ENCODE measurements at regions not wholly inside any gene's neighbourhood (a gene's known extent, or its start where the extent isn't known, plus 50 kb on each side); places are given as distances from the start of the nearest gene placed in this dataset.

DNA sequence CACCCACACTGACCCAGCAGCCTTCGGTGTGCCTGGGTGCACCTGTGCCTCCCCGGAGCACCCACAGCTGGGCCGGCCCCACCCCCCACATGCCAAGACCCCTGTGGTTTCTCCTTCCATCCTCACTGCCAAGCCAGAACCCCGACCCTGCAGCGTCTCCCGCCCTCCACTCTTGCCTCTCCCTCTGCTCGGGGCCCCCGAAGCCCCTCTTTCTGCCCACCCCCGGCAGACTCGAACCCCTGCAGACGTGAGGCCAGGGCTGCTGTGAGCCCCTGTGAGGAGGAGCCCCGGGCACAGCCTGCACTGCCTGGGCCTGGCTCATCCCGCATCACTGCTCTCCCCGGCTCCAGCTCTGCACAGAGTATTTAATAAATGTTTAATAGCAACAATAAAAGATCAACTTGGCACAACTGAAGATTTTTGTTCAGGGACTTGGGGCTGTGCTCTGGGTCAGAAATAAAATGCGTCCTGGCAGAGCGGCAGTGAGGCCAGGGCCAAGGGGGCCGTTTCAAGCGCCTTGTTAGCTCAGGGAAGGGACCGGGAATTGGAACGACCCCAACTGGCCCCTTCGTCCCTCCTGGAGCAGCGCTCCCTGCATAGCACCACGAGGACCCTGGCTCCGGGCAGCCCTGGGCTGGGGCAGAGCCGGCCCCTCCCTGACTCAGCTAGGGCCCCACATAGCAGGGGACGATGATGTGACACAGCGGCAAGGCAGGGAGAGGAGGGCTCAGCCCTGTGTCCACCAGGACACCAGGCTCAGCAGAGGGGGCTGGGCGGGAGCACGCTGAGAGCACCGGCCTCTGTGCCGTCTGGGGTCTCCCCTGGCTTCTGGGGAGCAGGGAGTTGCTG, 520.8 kb downstream of the BRD1 start:
- DNase-seq = no peak

DNA sequence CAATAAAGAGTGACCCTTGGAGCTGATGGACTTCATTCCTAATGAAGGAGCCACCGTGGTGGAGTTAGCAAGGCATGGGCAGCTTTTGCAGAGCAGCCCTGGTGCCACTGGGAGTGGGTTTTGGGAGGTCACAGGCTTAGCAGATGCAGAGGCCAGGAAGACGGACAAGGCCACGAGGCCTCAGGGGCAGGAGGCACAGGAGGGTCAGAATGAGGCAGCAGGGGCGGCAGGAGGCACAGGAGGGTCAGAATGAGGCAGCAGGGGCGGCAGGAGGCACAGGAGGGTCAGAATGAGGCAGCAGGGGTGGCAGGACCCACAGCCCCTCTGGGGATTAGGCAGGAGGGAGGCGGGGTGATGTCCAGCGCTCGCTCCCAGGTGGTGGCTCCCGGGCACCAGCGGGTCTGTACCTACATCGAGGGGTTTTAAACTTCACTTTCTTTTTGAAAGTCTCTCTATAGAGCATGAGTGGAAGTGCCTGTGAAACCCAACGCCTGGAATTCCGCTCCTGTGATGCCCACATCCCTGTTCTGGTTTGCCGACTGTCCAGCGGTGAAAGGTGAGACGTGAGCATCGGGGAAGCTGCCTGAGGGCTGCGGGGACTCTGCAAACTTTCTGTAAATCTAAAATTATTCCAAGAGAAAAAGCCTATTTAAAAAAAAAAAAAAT, 521.6 kb downstream of the BRD1 start:
- DNase-seq = no peak

DNA sequence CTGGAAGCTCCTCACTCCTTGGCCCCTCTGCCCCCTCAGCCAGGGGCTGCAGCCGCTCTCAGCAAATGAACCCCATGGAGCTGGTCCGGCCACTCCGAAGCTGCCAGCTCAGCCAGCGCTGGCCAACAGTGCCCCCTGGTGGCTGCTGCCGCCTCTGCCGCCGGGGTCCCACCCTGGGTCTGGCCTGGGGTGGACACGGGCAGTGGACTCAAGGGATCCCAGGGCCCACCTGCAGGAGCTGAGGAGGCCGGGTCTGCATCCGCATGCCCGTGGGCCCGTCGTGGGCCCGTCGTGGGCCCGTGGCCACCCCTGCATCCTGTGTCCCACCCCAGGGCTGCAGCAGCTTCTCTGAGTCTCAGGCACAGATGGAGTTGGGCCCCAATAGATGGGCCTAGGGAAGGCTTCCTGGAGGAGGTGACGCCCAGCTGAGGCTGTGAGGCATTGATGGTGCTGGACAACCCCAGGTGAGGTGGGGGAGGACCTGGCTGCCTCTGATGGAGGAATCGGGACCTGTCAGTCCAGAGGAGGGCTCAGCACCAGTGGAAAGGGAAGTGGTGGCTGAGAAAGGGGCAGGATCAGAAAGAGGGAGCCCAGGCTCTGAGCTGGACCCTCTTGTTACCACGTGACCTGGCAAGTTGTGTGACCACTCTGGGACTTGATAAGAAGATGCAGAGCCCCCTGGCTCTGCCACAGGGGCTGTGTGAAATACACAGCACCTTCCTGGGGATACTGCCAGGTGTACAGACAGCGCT, 522.3 kb downstream of the BRD1 start:
- DNase-seq = peak; percentile 29

DNA sequence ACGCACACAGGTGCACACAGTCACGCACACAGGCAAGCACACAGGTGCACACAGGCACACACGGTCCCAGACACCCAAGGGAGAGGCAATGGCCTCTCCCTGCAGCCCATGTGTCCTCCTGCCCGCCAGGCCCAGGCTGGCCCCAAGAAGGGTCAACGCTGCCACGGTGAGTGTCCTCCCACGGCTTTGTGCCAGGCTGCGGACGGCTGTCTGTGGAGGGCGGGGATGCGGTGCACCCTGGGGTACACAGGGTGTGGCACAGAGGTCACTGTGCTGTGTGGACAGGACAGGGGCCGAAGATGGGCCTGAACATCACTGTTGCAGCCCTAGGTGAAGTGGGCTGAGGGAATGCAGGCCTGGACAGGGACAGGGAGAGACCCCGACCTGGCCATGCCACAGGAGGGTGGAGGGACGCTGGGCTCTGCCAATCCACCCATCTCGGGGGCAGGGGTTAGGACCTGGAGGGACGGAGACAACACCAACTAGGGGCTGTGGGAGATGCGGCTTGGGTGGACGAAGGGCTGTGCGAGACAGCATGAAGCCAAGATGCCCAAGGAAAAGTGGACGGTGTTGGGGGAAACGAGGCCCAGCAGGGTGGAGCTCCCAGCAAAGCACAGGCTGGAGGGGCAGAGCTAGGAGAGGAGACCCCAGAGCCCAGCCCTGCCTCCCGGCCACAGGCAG, 523.8 kb downstream of the BRD1 start:
- DNase-seq = no peak

DNA sequence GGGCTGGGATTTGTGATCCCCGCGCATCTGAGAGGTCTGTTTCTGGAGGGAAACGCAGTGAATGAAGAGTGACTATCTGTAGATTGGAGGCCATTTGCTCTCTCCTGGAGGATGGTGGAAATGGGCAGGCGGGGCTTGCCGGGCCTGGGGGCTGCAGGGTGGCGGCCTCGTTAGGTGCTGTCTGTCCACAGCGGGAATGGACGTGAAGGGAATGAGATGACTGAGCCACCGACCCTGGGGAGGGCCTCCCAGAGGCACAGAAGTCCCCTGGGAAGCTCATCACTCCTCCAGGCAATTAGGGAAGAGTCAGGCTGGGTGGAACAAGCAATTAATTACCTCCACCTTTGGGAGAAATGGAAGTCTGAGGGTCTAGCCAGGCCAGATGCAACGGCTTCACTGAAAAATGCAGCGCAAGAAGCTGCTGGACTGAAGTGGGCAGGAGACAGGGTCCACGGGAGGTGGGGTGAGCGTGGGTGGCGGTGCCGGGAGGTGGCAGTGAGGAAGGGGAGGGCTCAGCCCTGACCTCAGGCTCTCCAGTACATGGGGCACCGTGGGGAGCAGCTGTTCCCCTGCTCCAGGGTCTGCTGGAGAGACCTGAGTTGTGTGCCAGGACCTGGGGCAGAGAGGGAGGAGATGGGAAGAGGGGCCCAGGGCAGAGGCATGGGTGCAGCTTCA, 524.5 kb downstream of the BRD1 start:
- DNase-seq = no peak

DNA sequence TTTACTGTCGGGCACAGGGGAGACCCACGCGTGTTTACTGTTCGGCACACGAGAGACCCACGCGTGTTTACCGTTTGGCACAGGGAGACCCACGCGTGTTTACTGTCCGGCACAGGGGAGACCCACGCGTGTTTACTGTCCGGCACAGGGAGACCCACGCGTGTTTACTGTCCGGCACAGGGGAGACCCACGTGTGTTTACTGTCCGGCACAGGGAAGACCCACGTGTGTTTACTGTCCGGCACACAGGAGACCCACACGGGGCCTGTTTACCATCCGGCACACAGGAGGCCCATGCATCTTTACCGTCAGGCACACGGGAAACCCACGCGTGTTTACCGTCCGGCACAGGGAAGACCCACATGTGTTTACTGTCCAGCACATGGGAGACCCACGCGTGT, 525.1 kb downstream of the BRD1 start:
- DNase-seq = no peak

DNA sequence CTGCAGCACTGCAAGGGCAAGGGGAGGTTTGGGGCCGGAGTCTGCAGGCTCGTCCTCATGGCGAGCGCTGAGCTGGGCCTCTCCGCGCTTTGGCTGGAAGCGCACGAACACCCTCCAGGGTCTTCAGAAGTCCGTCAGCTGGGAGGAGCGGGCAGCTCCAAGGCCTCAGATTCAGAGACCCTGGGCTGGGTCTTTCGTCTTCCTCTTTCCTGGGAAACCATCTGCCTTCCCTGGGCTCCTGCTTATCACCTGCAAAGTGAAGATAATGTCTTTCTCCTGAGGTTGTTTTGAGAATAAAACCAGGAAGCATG, 525.6 kb downstream of the BRD1 start:
- no peak for DNase-seq

DNA sequence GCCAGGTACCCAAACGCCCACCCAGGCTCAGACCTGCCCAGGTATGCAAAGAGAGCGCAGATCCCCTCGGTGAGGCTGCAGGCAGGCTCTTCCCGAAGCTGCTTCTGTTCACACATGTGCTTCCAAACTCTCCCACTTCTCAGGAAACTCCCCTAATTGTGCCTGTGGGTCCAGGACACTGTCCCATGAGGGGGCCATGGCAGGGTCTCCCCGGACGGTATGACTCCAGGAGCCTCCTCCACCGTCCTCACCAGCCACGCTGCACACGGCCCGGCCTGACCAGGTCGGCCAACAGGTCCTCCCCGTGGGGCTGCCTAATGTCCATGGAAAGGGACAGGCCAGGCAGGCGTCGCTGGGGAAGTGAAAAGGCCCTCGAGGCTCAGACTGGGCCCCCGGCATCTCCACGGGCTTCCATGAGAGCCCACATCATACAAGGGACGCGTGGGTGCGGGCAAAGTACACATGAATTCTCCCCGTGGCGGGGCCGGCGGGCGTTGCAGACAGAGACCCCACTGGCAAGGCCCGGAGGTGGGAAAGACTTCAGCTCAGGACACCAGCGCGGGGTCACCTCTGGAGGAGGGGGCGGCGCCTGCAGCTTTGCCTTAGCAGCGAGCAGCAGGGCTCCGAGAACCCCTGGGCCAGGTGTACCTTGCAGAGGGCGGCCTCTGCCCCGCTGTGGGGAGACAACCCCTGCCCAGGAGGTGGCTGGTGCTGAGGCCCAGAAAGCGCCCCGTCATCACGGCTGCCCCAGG, 526.1 kb downstream of the BRD1 start:
- DNase-seq = no peak

DNA sequence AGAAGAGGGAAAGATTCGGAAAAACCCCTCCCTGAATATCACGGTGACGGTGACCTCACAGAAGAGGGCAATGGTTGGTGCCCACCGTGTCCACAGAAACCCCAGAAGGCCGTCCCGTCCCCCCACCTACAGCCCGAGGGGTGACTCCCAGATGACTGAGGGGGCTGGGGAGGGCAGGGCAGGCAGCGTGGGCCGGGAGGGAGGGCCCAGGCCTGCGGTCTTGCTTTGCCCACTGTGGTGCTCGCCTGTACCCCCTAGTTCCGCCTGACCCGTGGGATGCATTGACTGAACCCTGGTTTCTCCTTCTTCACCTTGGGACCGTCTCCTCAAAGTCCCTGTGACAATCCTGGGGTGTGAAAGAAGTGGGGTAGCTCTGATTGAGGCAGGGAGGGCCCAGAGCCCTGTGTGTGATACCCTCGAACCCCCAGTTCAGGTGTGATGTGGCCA, 526.7 kb downstream of the BRD1 start:
- no peak for DNase-seq

DNA sequence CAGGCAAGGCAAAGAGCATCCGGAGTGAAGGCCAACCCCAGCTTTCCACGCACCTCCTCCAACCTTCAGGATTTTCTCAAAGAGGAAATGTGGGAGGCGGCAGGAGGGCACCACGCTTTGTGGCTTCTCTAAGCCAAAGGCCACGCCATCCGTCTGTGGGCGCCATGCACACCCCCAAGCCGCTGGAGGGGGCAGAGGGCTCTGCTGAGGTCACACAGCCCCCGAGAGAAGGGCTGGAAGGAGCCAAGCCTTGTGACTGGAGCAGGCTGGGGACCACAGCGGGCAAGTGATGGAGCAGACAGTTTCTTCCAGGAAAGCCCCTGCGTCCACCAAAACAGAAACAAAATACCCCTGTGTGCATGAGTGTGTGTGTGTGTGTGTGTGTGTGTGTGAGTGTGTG, 527.4 kb downstream of the BRD1 start:
- DNase-seq = no peak

DNA sequence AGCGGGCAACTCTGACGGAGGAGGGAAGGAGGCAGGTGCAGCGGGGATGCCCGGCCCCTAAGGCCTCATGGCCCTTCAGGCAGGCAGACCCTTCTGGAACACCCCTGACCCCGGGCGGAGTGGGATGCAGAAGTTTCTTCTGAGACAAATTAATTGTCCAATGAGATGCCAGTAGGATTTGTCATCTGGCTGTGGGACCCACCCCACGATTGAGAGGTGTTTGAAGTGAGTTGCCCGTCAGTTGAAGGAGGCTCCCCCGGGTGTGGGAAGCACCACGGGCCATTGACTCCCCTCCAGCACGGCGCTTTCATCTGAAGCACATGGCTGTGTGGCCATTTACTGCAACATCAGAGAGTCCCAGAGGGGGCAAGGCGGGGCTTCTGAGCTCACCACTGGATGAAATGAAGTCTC, 527.8 kb downstream of the BRD1 start:
- no peak for DNase-seq

DNA sequence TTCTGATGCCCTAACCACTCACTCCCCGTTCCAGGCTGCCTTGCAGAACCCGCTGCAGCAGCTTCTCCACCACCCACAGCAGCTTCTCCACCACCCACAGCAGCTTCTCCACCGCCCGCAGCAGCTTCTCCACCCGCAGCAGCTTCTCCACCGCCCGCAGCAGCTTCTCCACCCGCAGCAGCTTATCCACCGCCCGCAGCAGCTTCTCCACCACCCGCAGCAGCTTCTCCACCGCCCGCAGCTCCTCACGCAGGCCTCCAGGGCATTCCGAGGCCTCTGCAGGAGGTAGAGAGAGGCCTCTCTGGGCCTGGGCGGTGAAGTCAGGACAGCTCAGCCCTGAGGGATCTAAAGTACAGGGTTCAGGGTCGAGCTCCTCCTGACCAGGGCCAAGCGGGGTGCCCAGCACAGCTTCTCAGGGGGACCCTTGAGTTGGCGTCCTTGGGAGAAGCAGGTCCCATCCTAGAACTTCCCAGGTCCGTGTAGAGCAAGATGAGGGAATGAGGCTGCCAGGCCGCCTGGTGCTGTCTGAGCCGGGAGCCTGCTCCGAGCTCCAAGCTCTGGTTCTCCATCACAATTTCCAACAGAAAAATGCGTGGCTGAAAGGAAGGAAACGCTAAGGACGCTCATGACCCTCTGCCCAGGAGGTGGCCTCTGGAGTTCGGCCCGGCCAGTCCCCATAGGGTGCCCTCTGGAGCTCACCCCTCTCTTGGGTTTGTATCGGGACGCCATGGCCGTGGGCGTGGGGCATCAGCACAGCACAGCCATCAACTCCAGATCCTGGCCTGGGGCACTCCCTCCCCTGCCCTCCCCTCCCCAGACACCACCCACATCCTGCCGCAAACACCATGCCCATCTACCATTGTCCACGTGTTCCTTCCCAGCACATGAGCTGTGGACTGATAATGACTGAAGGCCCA, 528.6 kb downstream of the BRD1 start:
- DNase-seq = no peak

DNA sequence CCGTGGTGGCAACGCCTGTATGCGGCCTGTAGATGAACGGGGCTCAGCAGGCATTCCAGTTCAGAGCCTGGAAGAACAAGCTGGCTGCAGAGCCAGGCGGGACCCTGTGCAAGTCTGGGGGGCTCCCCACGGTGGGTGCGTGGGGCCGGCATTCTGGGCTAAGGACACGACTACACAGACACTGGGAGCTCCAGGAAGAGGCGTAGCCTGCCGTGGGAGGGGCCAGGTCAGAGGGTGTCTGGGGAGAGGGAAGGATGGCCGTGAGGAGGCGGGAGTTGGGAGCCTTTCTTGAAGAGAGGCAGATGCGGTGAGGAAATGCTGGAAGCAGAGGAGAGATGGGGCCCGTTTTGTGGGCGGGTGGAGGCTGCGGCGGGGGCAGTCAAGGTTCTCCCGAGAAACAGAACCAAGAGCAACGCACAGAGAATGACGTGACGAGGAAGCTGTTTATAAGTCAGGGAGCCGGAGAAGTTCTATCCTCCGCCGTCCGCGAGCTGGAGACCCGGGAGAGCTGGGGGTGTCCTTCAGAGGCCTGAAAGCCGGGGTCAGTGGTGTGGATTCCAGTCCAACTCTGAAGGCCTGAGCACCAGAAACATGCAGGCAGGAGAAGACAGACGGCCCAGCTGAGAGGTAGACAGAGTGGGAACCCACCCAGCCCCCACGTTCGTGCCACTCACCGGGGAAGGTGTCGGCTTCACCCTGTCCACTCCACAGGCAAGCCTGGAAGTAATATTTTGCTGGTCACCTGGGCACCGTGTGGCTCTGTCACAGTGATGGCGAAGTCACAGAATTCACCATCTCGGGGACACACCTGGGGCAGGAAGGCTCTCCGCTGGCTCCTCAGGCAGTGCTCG, 529.6 kb downstream of the BRD1 start:
- no peak for DNase-seq

DNA sequence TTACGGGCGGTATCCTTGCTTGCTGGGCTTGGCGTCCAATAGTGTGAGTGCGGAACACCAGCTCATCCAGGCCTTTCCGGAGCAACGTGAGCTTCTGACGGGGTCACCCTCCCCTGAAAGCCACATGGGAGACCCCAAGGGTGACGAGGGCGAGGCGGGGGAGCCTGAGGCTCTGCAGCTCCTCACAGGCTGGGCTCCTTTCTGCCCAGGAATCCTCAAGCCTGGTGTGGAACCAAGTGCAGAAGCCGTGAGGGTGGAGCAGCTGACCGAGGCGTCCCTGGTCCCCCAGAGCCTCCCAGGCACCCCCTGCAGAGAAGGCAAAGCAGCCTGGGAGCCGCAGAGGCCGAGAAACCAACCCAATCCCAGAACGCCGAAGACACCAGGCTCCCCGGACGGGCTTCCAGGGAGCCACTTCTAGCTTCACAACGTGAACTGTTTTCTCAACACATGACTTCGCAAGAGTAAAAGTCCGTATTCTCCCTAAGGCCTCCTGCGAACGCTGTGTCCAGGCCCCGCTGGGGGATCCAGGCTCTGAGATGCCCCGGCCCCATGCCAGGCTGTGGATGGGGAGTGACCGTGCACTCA, 530.3 kb downstream of the BRD1 start:
- DNase-seq = no peak

DNA sequence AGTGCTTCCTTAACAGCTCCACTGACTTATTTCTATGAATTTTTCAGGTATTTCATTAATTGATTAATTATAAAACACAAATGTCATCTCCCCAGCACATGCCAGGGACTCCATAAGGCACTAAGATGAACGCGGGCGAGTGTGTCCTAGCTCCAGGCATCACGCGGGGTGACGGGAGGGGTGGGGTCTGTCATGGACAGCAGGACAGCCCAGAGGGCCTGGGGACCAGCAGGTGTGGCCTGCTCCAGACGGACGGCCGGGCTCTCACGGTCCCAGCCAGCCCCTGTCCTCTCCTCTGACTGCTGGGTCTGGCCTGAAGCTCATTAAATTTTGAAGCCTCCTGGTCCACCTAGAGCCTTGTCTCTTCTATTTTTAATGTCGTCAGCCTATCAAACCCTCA, 531.1 kb downstream of the BRD1 start:
- no peak for DNase-seq

DNA sequence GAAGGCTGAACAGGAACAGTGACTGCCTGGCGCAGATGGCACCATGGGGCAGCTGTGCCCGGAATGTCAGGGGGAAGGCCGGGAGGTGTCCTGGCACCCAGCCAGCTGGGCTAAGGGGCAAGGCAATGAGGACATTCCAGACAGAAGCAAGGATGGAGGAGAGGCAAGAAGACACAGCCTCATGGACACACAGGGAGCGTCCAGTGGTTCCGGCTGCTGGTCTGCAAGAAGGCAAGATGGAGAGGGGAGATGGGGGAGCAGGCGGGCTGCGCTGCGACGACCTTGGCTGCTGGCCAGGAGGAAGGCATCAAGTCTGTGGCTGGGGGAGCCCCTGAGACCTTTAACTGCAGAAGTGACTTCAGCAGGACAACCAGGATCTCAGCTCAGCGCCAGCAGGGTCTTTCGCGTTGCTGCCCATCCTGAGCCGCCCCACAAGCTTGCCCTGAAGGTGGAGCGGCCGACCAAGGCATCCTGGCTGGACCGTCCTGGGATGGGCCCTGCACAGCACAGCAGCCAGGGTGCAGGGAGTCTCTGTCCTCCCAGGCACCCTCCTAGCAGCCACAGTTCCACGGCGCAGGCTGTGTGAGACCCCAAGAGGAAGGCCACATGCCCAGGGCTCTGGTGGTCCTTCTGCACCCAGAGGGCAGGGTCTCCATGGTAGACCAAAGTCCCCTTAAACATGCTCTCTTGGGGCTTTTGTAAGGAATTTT, 531.7 kb downstream of the BRD1 start:
- DNase-seq = no peak

DNA sequence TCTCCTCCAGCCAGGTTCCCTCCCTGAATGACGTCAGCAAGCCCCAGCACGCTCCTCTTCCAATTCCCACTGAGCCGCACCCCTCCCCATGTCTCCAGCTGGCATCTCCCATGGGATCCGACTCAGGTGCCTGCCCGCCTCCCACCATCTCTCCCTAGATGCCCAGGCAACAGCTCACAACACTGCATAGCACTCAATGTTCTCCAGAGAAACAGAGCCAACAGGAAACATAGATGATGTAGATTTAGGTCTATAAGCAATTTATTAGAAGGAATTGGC, 532.3 kb downstream of the BRD1 start:
- no peak for DNase-seq

DNA sequence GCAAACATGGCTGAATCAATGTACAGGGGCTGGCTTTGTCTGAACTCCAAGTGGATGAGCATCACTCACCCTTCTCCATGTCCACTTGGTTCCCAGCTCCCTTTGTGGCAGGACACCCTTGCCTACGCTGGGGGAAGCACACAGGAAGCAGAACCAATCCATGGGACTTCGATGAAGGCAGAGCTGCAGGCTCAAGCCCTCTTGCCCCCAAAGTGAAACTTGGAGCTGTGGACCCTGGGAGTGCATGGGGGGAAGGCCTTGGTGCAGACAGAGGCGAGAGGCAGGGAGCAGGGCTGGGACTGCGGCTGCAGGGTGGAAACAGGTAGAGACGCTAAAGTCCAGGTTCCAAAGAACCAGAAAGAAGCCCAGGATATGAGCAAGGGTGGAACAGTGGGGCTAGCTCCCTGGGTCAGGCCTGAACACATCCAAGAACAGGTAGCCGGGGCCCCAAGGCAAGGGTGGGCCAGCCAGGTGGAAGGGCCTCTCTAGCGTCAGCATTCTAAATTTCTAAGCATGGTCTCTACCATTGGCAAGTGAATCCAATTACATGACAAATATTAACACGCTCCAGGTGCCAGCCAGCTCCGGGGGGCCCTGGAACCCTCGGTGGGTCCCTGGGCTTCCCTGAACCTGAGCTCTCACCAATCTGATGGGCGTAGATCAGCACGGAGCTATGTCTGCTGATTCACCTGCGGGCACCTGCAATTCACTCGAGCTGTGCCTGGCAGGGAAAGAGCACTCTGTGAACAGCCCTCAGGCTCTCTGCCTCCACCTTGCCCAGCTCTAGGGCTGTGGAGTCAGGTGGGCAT, 532.8 kb downstream of the BRD1 start:
- no peak for DNase-seq

Measured in inflammatory macrophage treated with lipopolysaccharide for 4 hours (primary cell).